ENCODE measurements at regions not wholly inside any gene's neighbourhood (a gene's known extent, or its start where the extent isn't known, plus 50 kb on each side); places are given as distances from the start of the nearest gene placed in this dataset.
"Not testable (repeated sequence)": the region's sequence is repeated elsewhere in the genome, so short reads cannot be mapped to it uniquely, and the experiment has no call there.

- H3K4me2 ChIP-seq (ENCODE audit: unreplicated experiment); H3K27me3 ChIP-seq (replicated peaks; ENCODE audit: insufficient read depth); H3K4me1 ChIP-seq (ENCODE audit: insufficient read depth); in situ Hi-C loops (cut with MboI); H3F3A ChIP-seq (ENCODE audit: insufficient read depth); H3K9me2 ChIP-seq (ENCODE audit: insufficient read depth); H3K9ac ChIP-seq; H3K9me3 ChIP-seq (ENCODE audit: low read depth); H3K4me3 ChIP-seq; H4K20me1 ChIP-seq (ENCODE audit: insufficient read depth); H2AFZ ChIP-seq; H3K27ac ChIP-seq; H3K79me2 ChIP-seq (ENCODE audit: insufficient read depth); DNase-seq; H3K36me3 ChIP-seq (ENCODE audit: low read depth): not testable (repeated sequence)
- 60% methylated on average over 1 of the region's 5 CpGs; no CpG with 5 or more reads in 1 of the 2 experiments for WGBS, 2 experiments (ENCODE audit: low coverage in 1 of 2, low lambda C conversion rate in 2 of 2, missing lambda C conversion rate in 2 of 2)
Measured at GRCh38 chr15:85196697-85197096, 183.7 kb upstream of the AKAP13 start.

DNA sequence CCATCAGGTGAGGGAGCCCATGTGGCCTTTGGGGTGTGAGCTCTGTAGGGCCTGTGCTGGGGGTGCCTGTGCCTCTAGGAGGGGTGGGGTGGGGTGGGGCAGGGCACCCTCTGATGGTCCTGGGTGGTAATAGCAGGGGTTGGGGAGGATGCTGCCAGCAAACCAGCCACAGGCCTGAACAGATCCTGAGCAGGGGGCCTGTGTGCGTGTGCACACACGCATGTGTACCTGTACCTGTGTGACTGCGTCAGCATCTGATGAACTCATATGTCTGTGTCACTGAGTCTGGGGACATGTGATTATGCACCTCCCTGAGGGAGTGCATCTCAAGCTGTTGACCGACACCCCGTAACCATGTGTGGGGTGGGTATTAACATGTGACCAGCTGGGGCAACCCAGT is 182.8 kb upstream of the AKAP13 start:
- H3K4me3 ChIP-seq; H3K9me3 ChIP-seq (ENCODE audit: low read depth); H3K4me1 ChIP-seq (ENCODE audit: insufficient read depth); H3K9me2 ChIP-seq (ENCODE audit: insufficient read depth); H3K9ac ChIP-seq; H2AFZ ChIP-seq; H3F3A ChIP-seq (ENCODE audit: insufficient read depth); H3K36me3 ChIP-seq (ENCODE audit: low read depth); H3K4me2 ChIP-seq (ENCODE audit: unreplicated experiment); H4K20me1 ChIP-seq (ENCODE audit: insufficient read depth); H3K27me3 ChIP-seq (replicated peaks; ENCODE audit: insufficient read depth); H3K27ac ChIP-seq; in situ Hi-C loops (cut with MboI); DNase-seq; H3K79me2 ChIP-seq (ENCODE audit: insufficient read depth): not testable (repeated sequence)
- no CpG with 5 or more reads among the region's 5 CpGs for WGBS, 2 experiments (ENCODE audit: low coverage in 1 of 2, low lambda C conversion rate in 2 of 2, missing lambda C conversion rate in 2 of 2)

- H3K4me2 ChIP-seq (ENCODE audit: unreplicated experiment); in situ Hi-C loops (cut with MboI); H3K79me2 ChIP-seq (ENCODE audit: insufficient read depth); H3K9me2 ChIP-seq (ENCODE audit: insufficient read depth); H3K36me3 ChIP-seq (ENCODE audit: low read depth); DNase-seq; H3K4me1 ChIP-seq (ENCODE audit: insufficient read depth); H4K20me1 ChIP-seq (ENCODE audit: insufficient read depth); H3F3A ChIP-seq (ENCODE audit: insufficient read depth); H3K27ac ChIP-seq; H3K9me3 ChIP-seq (ENCODE audit: low read depth); H3K4me3 ChIP-seq; H3K27me3 ChIP-seq (replicated peaks; ENCODE audit: insufficient read depth); H3K9ac ChIP-seq; H2AFZ ChIP-seq: not testable (repeated sequence)
- no CpG with 5 or more reads among the region's 13 CpGs for WGBS, 2 experiments (ENCODE audit: low coverage in 1 of 2, low lambda C conversion rate in 2 of 2, missing lambda C conversion rate in 2 of 2)
Measured at GRCh38 chr15:85198432-85198831, 182.0 kb upstream of the AKAP13 start.

GRCh38 chr15:85200215-85200614 is 180.2 kb upstream of the AKAP13 start:
- H3K27ac ChIP-seq; H3K4me1 ChIP-seq (ENCODE audit: insufficient read depth); H3K27me3 ChIP-seq (replicated peaks; ENCODE audit: insufficient read depth); DNase-seq; H3K36me3 ChIP-seq (ENCODE audit: low read depth); H3K4me2 ChIP-seq (ENCODE audit: unreplicated experiment); H3F3A ChIP-seq (ENCODE audit: insufficient read depth); H3K9ac ChIP-seq; H3K9me2 ChIP-seq (ENCODE audit: insufficient read depth); H3K4me3 ChIP-seq; in situ Hi-C loops (cut with MboI); H3K9me3 ChIP-seq (ENCODE audit: low read depth); H2AFZ ChIP-seq; H3K79me2 ChIP-seq (ENCODE audit: insufficient read depth); H4K20me1 ChIP-seq (ENCODE audit: insufficient read depth): not testable (repeated sequence)
- no CpG with 5 or more reads among the region's 9 CpGs for WGBS, 2 experiments (ENCODE audit: low coverage in 1 of 2, low lambda C conversion rate in 2 of 2, missing lambda C conversion rate in 2 of 2)

- H3K4me3 ChIP-seq; H3K9me3 ChIP-seq (ENCODE audit: low read depth); H3K27me3 ChIP-seq (replicated peaks; ENCODE audit: insufficient read depth); H4K20me1 ChIP-seq (ENCODE audit: insufficient read depth); H3K9ac ChIP-seq; H3K27ac ChIP-seq; DNase-seq; H3K4me2 ChIP-seq (ENCODE audit: unreplicated experiment); H3K79me2 ChIP-seq (ENCODE audit: insufficient read depth); H3K36me3 ChIP-seq (ENCODE audit: low read depth); H2AFZ ChIP-seq; H3K9me2 ChIP-seq (ENCODE audit: insufficient read depth); H3K4me1 ChIP-seq (ENCODE audit: insufficient read depth); H3F3A ChIP-seq (ENCODE audit: insufficient read depth); in situ Hi-C loops (cut with MboI): not testable (repeated sequence)
- WGBS, 2 experiments (ENCODE audit: low coverage in 1 of 2, low lambda C conversion rate in 2 of 2, missing lambda C conversion rate in 2 of 2) = 59 to 67% methylated on average over 4 to 5 of the region's 16 CpGs
Measured at GRCh38 chr15:85201118-85201793, 179.1 kb upstream of the AKAP13 start.

GRCh38 chr15:85204481-85204880 is 175.9 kb upstream of the AKAP13 start:
- H3K27ac ChIP-seq; DNase-seq; H3K4me1 ChIP-seq (ENCODE audit: insufficient read depth); H3K4me2 ChIP-seq (ENCODE audit: unreplicated experiment); H4K20me1 ChIP-seq (ENCODE audit: insufficient read depth); H3K9me3 ChIP-seq (ENCODE audit: low read depth); H3K36me3 ChIP-seq (ENCODE audit: low read depth); in situ Hi-C loops (cut with MboI); H3K4me3 ChIP-seq; H3K9me2 ChIP-seq (ENCODE audit: insufficient read depth); H2AFZ ChIP-seq; H3K79me2 ChIP-seq (ENCODE audit: insufficient read depth); H3K27me3 ChIP-seq (replicated peaks; ENCODE audit: insufficient read depth); H3F3A ChIP-seq (ENCODE audit: insufficient read depth); H3K9ac ChIP-seq: not testable (repeated sequence)
- WGBS, 2 experiments (ENCODE audit: low coverage in 1 of 2, low lambda C conversion rate in 2 of 2, missing lambda C conversion rate in 2 of 2) = 100% methylated on average over 1 of the region's 16 CpGs; no CpG with 5 or more reads in 1 of the 2 experiments

GRCh38 chr15:85233791-85234325 is 146.5 kb upstream of the AKAP13 start:
- H3K9me3 ChIP-seq (ENCODE audit: low read depth); H4K20me1 ChIP-seq (ENCODE audit: insufficient read depth); H3K36me3 ChIP-seq (ENCODE audit: low read depth); H3K27ac ChIP-seq; H2AFZ ChIP-seq; H3F3A ChIP-seq (ENCODE audit: insufficient read depth); in situ Hi-C loops (cut with MboI); H3K27me3 ChIP-seq (replicated peaks; ENCODE audit: insufficient read depth); H3K79me2 ChIP-seq (ENCODE audit: insufficient read depth); H3K9me2 ChIP-seq (ENCODE audit: insufficient read depth); H3K4me1 ChIP-seq (ENCODE audit: insufficient read depth); H3K9ac ChIP-seq; H3K4me2 ChIP-seq (ENCODE audit: unreplicated experiment): not testable (repeated sequence)
- peak overlapping the region; percentile 57 for H3K4me3 ChIP-seq
- WGBS, 2 experiments (ENCODE audit: low coverage in 1 of 2, low lambda C conversion rate in 2 of 2, missing lambda C conversion rate in 2 of 2) = 4 to 5% methylated on average over 14 to 16 of the region's 62 CpGs
- peak; percentile 14 for DNase-seq

Data from GM23248 (cell line).